ENCODE measurements at regions not wholly inside any gene's neighbourhood (a gene's known extent, or its start where the extent isn't known, plus 50 kb on each side); places are given as distances from the start of the nearest gene placed in this dataset.

DNA sequence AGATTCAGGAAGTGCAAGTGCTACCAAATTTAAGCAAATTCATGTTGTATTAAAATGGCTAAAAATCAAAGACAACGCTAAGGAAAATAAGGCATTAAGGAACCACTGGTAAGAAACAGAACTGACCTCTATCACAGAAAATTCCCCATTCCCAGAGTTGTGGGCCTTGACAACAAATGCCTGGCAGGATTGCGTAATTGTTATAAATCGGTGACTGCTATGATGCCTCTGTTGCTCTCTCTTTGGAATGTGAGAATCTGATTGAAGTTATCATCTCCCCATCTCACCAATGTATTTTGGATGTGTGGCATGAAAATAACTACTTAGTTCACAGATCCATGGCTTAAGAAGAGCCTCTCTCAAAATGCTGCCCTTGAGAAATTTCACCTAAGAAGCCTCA is 257.3 kb downstream of the OGFRL1 start:
- Histone ChIP-seq H2AFZ (ENCODE audit: low read depth, low read length) (no peak overlapping the region), H3K27me3 (ENCODE audit: low read depth, low read length) (no peaks in the 10 kb centered on the region), H4K20me1 (ENCODE audit: insufficient read depth, low read length) (no peaks in the 10 kb centered on the region), H3K4me2 (ENCODE audit: low read length) (no peak overlapping the region), H3K4me3 (ENCODE audit: low read length) (no peak overlapping the region), H3K36me3 (replicated peaks; ENCODE audit: low read depth, low read length) (no peaks in the 10 kb centered on the region), H3K9me3 (ENCODE audit: insufficient read depth, low read length) (no peaks in the 10 kb centered on the region), H3K9ac (ENCODE audit: low read length) (no peak overlapping the region), H3K27ac (ENCODE audit: low read length) (no peak overlapping the region), H3K4me1 (ENCODE audit: low read length) (no peaks in the 10 kb centered on the region), H3K79me2 (ENCODE audit: low read length) (no peaks in the 10 kb centered on the region)
- TF ChIP-seq, protein P1, sequence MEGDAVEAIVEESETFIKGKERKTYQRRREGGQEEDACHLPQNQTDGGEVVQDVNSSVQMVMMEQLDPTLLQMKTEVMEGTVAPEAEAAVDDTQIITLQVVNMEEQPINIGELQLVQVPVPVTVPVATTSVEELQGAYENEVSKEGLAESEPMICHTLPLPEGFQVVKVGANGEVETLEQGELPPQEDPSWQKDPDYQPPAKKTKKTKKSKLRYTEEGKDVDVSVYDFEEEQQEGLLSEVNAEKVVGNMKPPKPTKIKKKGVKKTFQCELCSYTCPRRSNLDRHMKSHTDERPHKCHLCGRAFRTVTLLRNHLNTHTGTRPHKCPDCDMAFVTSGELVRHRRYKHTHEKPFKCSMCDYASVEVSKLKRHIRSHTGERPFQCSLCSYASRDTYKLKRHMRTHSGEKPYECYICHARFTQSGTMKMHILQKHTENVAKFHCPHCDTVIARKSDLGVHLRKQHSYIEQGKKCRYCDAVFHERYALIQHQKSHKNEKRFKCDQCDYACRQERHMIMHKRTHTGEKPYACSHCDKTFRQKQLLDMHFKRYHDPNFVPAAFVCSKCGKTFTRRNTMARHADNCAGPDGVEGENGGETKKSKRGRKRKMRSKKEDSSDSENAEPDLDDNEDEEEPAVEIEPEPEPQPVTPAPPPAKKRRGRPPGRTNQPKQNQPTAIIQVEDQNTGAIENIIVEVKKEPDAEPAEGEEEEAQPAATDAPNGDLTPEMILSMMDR (IDR thresholded peaks at IDR 0.05; ENCODE audit: low read depth, low read length): no peak
- no peak for TF ChIP-seq EZH2phosphoT487 (IDR thresholded peaks at IDR 0.05; ENCODE audit: low read depth)

- Histone ChIP-seq H3K4me1 (ENCODE audit: low read length) (no peaks in the 10 kb centered on the region), H3K4me3 (ENCODE audit: low read length) (no peak overlapping the region), H2AFZ (ENCODE audit: low read depth, low read length) (no peak overlapping the region), H3K9me3 (ENCODE audit: insufficient read depth, low read length) (peaks cover 7% of the 10 kb centered on the region; the same call in 1 of the 2 replicates), H4K20me1 (ENCODE audit: insufficient read depth, low read length) (no peaks in the 10 kb centered on the region), H3K4me2 (ENCODE audit: low read length) (no peak overlapping the region), H3K9ac (ENCODE audit: low read length) (no peak overlapping the region), H3K36me3 (replicated peaks; ENCODE audit: low read depth, low read length) (no peaks in the 10 kb centered on the region), H3K27me3 (ENCODE audit: low read depth, low read length) (no peaks in the 10 kb centered on the region), H3K27ac (ENCODE audit: low read length) (no peak overlapping the region), H3K79me2 (ENCODE audit: low read length) (no peaks in the 10 kb centered on the region)
- no peak for TF ChIP-seq EZH2phosphoT487 (IDR thresholded peaks at IDR 0.05; ENCODE audit: low read depth)
- TF ChIP-seq, protein P1 (IDR thresholded peaks at IDR 0.05; ENCODE audit: low read depth, low read length): no peak
Observed at GRCh38 chr6:71551798-71552197, 263.2 kb downstream of the OGFRL1 start.

DNA sequence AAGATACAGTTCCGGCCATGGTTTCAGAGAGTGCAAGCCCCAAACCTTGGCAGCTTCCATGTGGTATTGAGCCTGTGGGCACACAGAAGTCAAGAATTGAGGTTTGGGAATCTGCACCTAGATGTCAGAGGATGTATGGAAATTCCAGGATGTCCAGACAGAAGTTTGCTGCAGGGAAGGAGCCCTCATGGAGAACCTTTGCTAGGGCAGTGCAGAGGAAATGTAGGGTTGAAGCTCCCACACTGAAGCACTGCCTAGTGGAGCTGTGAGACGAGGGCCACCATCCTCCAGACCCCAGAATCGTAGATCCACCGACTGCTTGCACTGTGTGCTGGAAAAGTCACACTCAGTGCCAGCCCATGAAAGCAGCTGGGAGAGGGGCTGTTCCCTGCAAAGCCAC is 267.5 kb downstream of the OGFRL1 start:
- H3K79me2 ChIP-seq (ENCODE audit: low read length): no peaks in the 10 kb centered on the region
- H4K20me1 ChIP-seq (ENCODE audit: insufficient read depth, low read length): no peaks in the 10 kb centered on the region
- TF ChIP-seq, protein P1 (IDR thresholded peaks at IDR 0.05; ENCODE audit: low read depth, low read length): no peak
- no peak for TF ChIP-seq EZH2phosphoT487 (IDR thresholded peaks at IDR 0.05; ENCODE audit: low read depth)
- H3K4me2 ChIP-seq (ENCODE audit: low read length): no peak overlapping the region
- no peaks in the 10 kb centered on the region for H3K27me3 ChIP-seq (ENCODE audit: low read depth, low read length)
- H3K36me3 ChIP-seq (replicated peaks; ENCODE audit: low read depth, low read length): no peaks in the 10 kb centered on the region
- H3K9me3 ChIP-seq (ENCODE audit: insufficient read depth, low read length): peaks cover 16% of the 10 kb centered on the region; the same call in 1 of the 2 replicates
- no peaks in the 10 kb centered on the region for H3K4me1 ChIP-seq (ENCODE audit: low read length)
- no peak overlapping the region for H3K4me3 ChIP-seq (ENCODE audit: low read length)
- no peak overlapping the region for H2AFZ ChIP-seq (ENCODE audit: low read depth, low read length)
- no peak overlapping the region for H3K9ac ChIP-seq (ENCODE audit: low read length)
- H3K27ac ChIP-seq (ENCODE audit: low read length): no peak overlapping the region

- H3K4me1 ChIP-seq (ENCODE audit: low read length): no peaks in the 10 kb centered on the region
- H3K36me3 ChIP-seq (replicated peaks; ENCODE audit: low read depth, low read length): no peaks in the 10 kb centered on the region
- TF ChIP-seq, protein P1 (IDR thresholded peaks at IDR 0.05; ENCODE audit: low read depth, low read length): no peak
- no peak for TF ChIP-seq EZH2phosphoT487 (IDR thresholded peaks at IDR 0.05; ENCODE audit: low read depth)
- peaks cover 16% of the 10 kb centered on the region; the same call in 1 of the 2 replicates for H3K9me3 ChIP-seq (ENCODE audit: insufficient read depth, low read length)
- no peak overlapping the region for H3K4me2 ChIP-seq (ENCODE audit: low read length)
- H3K27ac ChIP-seq (ENCODE audit: low read length): no peak overlapping the region
- H3K4me3 ChIP-seq (ENCODE audit: low read length): no peak overlapping the region
- no peak overlapping the region for H2AFZ ChIP-seq (ENCODE audit: low read depth, low read length)
- H3K27me3 ChIP-seq (ENCODE audit: low read depth, low read length): no peaks in the 10 kb centered on the region
- H4K20me1 ChIP-seq (ENCODE audit: insufficient read depth, low read length): no peaks in the 10 kb centered on the region
- no peaks in the 10 kb centered on the region for H3K79me2 ChIP-seq (ENCODE audit: low read length)
- H3K9ac ChIP-seq (ENCODE audit: low read length): no peak overlapping the region
Observed at GRCh38 chr6:71558974-71559373, 270.4 kb downstream of the OGFRL1 start.
